ENCODE measurements at regions not wholly inside any gene's neighbourhood (a gene's known extent, or its start where the extent isn't known, plus 50 kb on each side); places are given as distances from the start of the nearest gene placed in this dataset.

DNA sequence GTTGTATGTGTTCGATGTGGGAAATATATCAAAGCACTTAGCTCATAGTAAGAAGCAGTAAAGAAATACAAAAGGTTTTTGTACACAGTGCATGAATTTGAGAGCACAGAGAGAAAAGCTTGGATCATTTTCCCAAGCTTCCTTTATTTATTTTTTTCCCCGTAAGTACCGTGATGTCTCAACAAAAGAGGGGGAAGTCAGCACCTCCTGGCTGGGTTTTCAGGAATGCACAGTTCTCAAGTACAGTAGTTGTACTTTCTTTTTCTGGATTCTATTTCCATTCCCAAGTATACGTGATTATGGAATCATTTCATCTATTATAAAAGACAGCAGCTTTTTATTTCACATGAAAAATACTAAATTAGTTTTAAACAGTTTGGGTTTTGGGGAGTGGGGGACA is 171.5 kb upstream of the EDNRA start:
- TF ChIP-seq, protein P1, sequence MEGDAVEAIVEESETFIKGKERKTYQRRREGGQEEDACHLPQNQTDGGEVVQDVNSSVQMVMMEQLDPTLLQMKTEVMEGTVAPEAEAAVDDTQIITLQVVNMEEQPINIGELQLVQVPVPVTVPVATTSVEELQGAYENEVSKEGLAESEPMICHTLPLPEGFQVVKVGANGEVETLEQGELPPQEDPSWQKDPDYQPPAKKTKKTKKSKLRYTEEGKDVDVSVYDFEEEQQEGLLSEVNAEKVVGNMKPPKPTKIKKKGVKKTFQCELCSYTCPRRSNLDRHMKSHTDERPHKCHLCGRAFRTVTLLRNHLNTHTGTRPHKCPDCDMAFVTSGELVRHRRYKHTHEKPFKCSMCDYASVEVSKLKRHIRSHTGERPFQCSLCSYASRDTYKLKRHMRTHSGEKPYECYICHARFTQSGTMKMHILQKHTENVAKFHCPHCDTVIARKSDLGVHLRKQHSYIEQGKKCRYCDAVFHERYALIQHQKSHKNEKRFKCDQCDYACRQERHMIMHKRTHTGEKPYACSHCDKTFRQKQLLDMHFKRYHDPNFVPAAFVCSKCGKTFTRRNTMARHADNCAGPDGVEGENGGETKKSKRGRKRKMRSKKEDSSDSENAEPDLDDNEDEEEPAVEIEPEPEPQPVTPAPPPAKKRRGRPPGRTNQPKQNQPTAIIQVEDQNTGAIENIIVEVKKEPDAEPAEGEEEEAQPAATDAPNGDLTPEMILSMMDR (IDR thresholded peaks at IDR 0.05; ENCODE audit: borderline replicate concordance, insufficient read depth, low read depth, low read length) = no peak
- H3K4me3 ChIP-seq (ENCODE audit: low read depth, low read length) = no peak overlapping the region

DNA sequence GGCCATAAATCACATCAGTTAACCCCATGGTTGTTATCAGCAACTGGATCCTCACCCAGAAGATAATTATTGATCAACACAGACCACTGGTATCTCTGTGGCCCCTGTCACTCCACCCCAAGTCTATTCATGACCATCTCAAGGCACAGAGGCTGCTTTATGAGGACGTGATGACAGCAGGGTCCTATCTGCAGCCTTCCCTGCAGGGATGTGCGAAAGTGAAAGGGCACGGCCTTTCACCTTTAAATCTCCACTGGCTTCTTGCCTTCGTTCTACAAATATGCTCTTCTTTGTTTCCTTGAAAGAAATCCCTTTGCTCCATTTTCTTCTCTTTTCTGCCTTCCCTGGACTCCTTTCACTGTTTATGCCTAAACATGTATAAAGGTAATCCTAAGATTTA is 170.6 kb upstream of the EDNRA start:
- TF ChIP-seq, protein P1 (IDR thresholded peaks at IDR 0.05; ENCODE audit: borderline replicate concordance, insufficient read depth, low read depth, low read length) = no peak
- no peak overlapping the region for H3K4me3 ChIP-seq (ENCODE audit: low read depth, low read length)

DNA sequence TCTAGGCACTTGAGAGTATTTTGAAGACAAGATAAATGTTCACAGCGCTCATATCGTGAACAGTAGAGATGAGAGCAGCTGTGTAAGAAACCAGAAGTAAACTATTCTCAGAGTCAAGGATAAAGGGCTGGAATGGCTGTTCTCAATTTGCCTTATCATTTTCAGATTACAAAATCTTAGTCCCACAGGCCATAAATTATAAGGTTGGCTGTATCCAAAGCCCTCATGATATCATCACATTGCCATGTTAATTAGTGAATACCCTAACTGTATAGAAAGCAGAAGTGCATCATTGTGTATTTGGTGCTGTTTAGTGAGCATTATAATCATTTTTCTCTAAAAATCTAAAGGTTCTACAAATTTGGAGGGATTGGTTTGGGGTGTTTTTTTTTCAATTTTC is 168.9 kb upstream of the EDNRA start:
- H3K4me3 ChIP-seq (ENCODE audit: low read depth, low read length) = no peak overlapping the region
- TF ChIP-seq, protein P1 (IDR thresholded peaks at IDR 0.05; ENCODE audit: borderline replicate concordance, insufficient read depth, low read depth, low read length) = no peak

DNA sequence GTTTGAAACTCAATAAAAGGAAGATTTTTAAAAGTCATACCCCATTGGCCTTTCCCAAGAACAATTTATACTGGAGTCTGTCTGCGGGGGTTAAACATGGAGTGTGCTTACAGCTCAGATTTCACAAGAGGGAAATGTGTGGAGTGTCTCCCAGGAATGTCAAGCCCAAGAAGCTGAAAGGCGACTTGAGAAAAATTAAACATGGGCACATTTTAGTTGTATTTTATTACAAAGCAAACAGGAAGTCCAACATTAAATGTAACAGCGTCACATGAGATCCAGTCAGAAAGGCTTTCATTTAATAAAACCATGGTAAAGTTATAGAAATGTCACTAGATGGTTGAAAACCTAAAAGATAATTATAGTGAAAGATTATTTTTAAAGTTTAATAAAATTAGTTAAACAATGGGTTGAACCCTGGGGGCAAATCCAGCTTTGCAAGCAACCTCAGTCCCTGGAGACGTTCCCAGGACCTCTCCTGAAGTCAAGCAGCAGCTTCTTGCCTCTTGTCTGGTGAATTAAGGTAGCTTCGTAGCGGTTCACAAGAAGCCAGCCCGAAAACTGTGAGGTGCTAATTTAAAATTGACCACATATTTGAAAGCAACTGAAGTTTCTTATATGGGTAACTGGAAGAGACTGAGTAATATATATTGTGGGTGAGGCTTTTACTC is 168.4 kb upstream of the EDNRA start:
- no peak overlapping the region for H3K4me3 ChIP-seq (ENCODE audit: low read depth, low read length)
- TF ChIP-seq, protein P1 (IDR thresholded peaks at IDR 0.05; ENCODE audit: borderline replicate concordance, insufficient read depth, low read depth, low read length) = no peak

DNA sequence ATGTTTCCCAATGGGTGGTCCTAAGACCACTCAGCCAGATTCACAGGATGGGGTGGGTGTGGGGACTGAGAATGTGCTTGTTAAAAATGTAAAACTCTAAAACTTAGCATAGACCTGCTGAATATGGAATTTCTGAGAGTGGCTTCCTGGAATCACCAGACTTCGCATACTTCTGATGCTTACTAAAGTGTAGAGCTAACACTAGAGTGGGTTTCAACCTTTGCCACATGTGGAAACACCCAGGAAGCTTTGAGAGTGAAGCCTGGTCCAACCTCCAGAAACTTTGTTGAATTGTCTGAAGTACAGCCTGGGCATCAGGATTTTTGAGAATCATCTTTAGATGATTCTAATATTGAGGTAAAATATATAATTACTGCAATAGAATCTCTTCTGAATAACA is 167.8 kb upstream of the EDNRA start:
- H3K4me3 ChIP-seq (ENCODE audit: low read depth, low read length) = no peak overlapping the region

DNA sequence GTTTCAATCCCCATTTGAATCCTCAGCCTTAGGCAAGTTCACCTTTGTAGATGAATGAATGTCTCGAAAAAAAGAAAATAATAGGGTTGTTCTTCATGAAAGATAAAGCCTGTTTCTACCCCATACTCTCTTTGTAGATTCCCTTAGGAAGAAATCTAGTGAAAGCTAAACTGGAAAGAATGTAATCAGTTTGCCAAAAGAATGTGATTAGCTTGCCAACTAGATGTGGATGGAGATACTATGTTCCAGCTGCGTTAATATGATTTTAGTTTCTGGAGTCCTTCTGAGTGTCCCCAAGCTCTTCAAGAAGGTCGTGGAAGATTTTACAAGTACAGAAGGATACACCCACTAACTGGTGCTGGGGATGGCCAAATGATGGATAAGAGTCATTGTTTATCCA is 162.3 kb upstream of the EDNRA start:
- H3K4me3 ChIP-seq (ENCODE audit: low read depth, low read length) = no peak overlapping the region
- TF ChIP-seq, protein P1 (IDR thresholded peaks at IDR 0.05; ENCODE audit: borderline replicate concordance, insufficient read depth, low read depth, low read length) = no peak

More for the DNA sequence above, 167.8 kb upstream of the EDNRA start:
- TF ChIP-seq, protein P1 (IDR thresholded peaks at IDR 0.05; ENCODE audit: borderline replicate concordance, insufficient read depth, low read depth, low read length) = no peak

DNA sequence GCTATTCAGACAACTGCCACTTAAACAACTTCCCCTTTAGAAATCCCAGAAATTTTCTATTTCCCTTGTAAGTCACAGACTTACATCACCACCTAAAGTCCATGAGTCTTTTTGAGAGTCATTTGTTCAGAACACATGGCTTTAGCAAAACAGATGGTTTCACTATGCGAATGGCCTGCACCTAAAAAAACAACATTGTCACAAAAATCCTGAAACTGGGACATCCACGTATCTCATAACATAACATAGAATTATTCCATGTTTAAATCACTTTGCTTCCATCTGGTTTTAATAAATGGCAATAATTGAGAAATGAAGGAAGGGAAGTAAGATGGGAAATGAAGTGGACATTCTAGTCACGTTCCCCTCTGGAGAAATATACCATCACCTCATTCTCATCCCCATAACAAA is 155.3 kb upstream of the EDNRA start:
- H3K4me3 ChIP-seq (ENCODE audit: low read depth, low read length) = no peak overlapping the region
- TF ChIP-seq, protein P1 (IDR thresholded peaks at IDR 0.05; ENCODE audit: borderline replicate concordance, insufficient read depth, low read depth, low read length) = no peak

Measured in GM12875 (cell line).